Retinal pigment epithelial cell (primary cell): ENCODE measurements at regions not wholly inside any gene's neighbourhood (a gene's known extent, or its start where the extent isn't known, plus 50 kb on each side); places are given as distances from the start of the nearest gene placed in this dataset.
A peak's percentile ranks its signal among the peaks of the same experiment; 100 is the strongest.

ENCODE experiments used
- DNase-seq: peaks from one replicate; pipeline ENCODE4 v3.0.0-alpha.2; 2010; ENCODE audit warnings: low read depth
- H3K4me3 ChIP-seq: 2 replicates; pipeline ENCODE4 v1.5.1; 2011; ENCODE audit warnings: mild to moderate bottlenecking, low read length, control low read depth, moderate library complexity
- TF ChIP-seq, protein P1 (sequence below): conservative IDR thresholded peaks from 2 replicates; pipeline ENCODE4 v1.5.1; 2011; ENCODE audit warnings: low read depth, low read length, control low read depth, inconsistent platforms

GRCh38 chr14:52202151-52202550 is 65.3 kb upstream of the PTGDR start:
- no peak overlapping the region for H3K4me3 ChIP-seq
- TF ChIP-seq, protein P1, sequence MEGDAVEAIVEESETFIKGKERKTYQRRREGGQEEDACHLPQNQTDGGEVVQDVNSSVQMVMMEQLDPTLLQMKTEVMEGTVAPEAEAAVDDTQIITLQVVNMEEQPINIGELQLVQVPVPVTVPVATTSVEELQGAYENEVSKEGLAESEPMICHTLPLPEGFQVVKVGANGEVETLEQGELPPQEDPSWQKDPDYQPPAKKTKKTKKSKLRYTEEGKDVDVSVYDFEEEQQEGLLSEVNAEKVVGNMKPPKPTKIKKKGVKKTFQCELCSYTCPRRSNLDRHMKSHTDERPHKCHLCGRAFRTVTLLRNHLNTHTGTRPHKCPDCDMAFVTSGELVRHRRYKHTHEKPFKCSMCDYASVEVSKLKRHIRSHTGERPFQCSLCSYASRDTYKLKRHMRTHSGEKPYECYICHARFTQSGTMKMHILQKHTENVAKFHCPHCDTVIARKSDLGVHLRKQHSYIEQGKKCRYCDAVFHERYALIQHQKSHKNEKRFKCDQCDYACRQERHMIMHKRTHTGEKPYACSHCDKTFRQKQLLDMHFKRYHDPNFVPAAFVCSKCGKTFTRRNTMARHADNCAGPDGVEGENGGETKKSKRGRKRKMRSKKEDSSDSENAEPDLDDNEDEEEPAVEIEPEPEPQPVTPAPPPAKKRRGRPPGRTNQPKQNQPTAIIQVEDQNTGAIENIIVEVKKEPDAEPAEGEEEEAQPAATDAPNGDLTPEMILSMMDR, result no peak

GRCh38 chr14:52190337-52190931 is 77.1 kb upstream of the PTGDR start:
- TF ChIP-seq, protein P1, result no peak
- H3K4me3 ChIP-seq, result no peak overlapping the region
- DNase-seq, result peak; percentile 8

More at GRCh38 chr14:52202151-52202550, 65.3 kb upstream of the PTGDR start:
- DNase-seq, result no peak

DNA sequence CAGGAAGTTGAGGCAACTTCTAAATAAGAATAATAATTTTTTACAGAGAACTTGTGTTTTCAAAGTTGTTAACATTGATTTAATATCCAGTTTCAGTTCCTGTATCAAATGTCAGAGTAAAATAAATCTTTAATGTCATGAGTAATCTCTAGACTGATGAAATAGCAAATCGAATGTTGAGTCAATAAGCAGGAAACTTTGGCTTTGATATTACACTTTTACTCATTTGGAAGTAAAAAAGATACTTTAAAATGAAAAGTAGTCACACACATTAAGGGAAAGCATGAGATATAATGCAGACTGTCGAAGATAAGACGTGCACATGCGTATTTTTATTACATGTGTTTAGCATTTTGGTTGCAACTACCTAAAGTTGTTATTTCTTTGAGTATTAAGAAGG is 78.2 kb upstream of the PTGDR start:
- TF ChIP-seq, protein P1, result no peak
- no peak for DNase-seq
- no peak overlapping the region for H3K4me3 ChIP-seq

DNA sequence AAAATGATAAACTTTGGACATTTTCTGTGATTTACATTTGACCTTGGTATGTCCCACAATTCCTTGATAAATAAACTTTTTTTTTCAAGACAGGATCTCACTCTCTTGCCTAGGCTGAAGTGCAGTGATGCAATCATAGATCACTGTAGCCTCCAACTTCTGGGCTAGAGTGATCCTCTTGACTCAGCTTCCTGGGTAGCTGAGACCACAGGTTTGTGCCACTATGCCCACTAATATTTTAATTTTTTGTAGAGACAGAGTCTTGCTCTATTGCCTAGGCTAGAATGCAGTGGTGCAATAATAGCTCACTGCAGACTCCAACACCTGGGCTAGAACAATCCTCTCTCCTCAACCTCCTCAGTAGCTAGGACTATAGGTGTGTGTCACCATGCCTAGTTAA is 79.1 kb upstream of the PTGDR start:
- H3K4me3 ChIP-seq, result no peak overlapping the region
- TF ChIP-seq, protein P1, result no peak
- DNase-seq, result no peak

- TF ChIP-seq, protein P1, result no peak
- DNase-seq, result no peak
- no peak overlapping the region for H3K4me3 ChIP-seq
These were observed 82.3 kb upstream of the PTGDR start for GRCh38 chr14:52185178-52185577.

DNA sequence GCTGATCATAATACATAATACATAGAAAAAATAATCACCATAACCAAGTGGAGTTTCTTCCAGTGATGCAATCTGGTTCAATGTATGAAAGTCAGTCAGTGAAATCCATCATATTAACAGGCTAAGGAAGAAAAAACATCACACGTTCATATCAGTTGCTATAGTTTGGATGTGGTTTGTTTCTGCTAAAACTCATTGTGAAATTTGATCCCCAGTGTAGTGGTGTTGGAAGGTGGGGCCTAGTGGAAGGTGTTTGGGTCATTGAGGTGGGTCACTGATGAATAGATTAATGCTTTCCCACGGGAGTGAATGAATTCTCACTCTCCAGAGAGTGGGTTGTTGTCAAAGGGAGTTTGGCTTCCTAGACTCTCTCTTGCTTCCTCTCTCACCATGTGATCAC is 84.6 kb upstream of the PTGDR start:
- TF ChIP-seq, protein P1, result no peak
- no peak for DNase-seq
- no peak overlapping the region for H3K4me3 ChIP-seq

DNA sequence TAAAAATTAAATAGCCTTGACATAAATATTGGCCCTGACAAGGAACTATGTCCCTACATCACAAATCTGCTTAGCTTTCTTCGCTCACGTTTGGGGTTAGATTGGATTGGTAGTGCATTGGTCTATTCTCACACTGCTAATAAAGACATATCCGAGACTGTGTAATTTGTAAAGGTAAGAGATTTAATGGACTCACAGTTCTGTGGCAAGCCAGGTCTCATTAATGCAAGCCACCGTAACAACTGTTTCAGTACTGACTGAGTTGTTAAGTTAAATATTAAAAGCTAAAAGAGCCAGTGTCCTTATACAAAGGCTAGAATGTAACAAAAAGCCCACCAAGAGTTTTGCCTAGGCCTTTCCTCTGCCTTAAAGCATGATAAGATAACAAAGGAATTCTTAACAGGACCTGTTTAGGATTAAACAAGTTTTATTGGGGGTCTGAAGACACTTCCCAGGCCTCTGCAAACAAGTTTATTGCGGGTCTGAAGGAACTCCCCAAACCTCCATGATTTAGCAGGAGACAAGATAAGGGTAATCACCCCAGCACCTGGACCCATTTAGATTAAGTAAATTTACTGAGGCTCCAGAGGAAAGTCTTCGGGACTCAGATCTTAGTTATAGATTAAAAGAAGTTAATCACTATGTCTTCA is 88.2 kb upstream of the PTGDR start:
- TF ChIP-seq, protein P1, result no peak
- DNase-seq, result no peak
- H3K4me3 ChIP-seq, result no peak overlapping the region
